HepG2 (cell line): ENCODE measurements at regions not wholly inside any gene's neighbourhood (a gene's known extent, or its start where the extent isn't known, plus 50 kb on each side); places are given as distances from the start of the nearest gene placed in this dataset.

Experiments used
- ATAC-seq: fragments of 200-7000 bp; cut with Tn5 transposase; 3 replicates; pipeline ENCODE4 v1.9.1; 2020; ENCODE audit warnings: mild to moderate bottlenecking, moderate library complexity
- BruUV-seq: library from RNA; stranded (reverse); fragments of 400-500 nt; replicated peaks from 2 replicates; lab custom pipeline; 2021; lab: Mats Ljungman, UMichigan
- CTCF ChIA-PET: fragments of 300-600 bp; formaldehyde crosslinking; extraction: SDS; loops from one replicate; lab custom pipeline; 2021; ENCODE audit warnings: low total read pairs, inconsistent platforms, low intra/inter-chr PET ratio; lab: Yijun Ruan, JAX
- POLR2A ChIA-PET: fragments of 350-600 bp; sonication (Branson Sonifier 250); formaldehyde crosslinking; loops from one replicate; lab custom pipeline; 2020; ENCODE audit warnings: antibody characterized with exemption, inconsistent platforms; lab: Yijun Ruan, JAX
- DNase-seq: peaks from one replicate; pipeline ENCODE4 v3.0.0-alpha.2; 2015; ENCODE audit warnings: low spot score
- FAIRE-seq: peaks from 3 replicates; lab custom pipeline; 2011; peaks lifted over from hg19 to GRCh38; lab: Jason Lieb, UNC
- H2AFZ ChIP-seq: one replicate; pipeline ENCODE4 v1.6.1; 2011; ENCODE audit warnings: low read length, inconsistent platforms
- H3K27ac ChIP-seq: fragments of 300-600 bp; 3 replicates; pipeline ENCODE4 v1.8.0; 2011; ENCODE audit warnings: mixed run types, mild to moderate bottlenecking, mixed read lengths, low read length, inconsistent platforms; ENCODE audit not compliant: insufficient read depth; ENCODE audit errors: extremely low read length
- H3K27me3 ChIP-seq, 2 experiments: fragments of 200-600 bp in 1 of 2; 2 replicates in 1 of 2; 3 replicates in 1 of 2; pipeline versions ENCODE4 v1.6.0 to v1.8.0; 2011; ENCODE audit warnings: low read length in 2 of 2, mild to moderate bottlenecking in 2 of 2, moderate library complexity in 2 of 2, inconsistent platforms in 1 of 2; ENCODE audit not compliant: insufficient read depth in 2 of 2, control insufficient read depth in 1 of 2
- H3K36me3 ChIP-seq, 2 experiments: fragments of 200-600 bp in 1 of 2; replicated peaks in 1 of 2; 2 replicates in 1 of 2; 3 replicates in 1 of 2; pipeline versions ENCODE4 v1.5.1 to v1.8.0; 2011; ENCODE audit warnings: low read length in 2 of 2, inconsistent platforms in 1 of 2; ENCODE audit not compliant: insufficient read depth in 2 of 2, control insufficient read depth in 1 of 2
- H3K4me1 ChIP-seq: 2 replicates; pipeline ENCODE4 v1.5.1; 2012; ENCODE audit warnings: low read length, inconsistent platforms; ENCODE audit not compliant: insufficient read depth
- H3K4me2 ChIP-seq: 2 replicates; pipeline ENCODE4 v1.6.0; 2011; ENCODE audit warnings: low read depth, low read length, inconsistent platforms
- H3K4me3 ChIP-seq, 3 experiments: fragments of 200-600 bp in 1 of 3; sonication (generic), shearing (Covaris generic) in 1 of 3; replicated peaks in 1 of 3; 2 replicates each; pipeline ENCODE4 v1.5.1; 2011 to 2016; ENCODE audit warnings: low read length in 3 of 3, inconsistent platforms in 2 of 3, low read depth in 2 of 3, mild to moderate bottlenecking in 2 of 3, control low read depth in 1 of 3, mixed read lengths in 1 of 3; ENCODE audit not compliant: insufficient read depth in 1 of 3
- H3K79me2 ChIP-seq: one replicate; pipeline ENCODE4 v1.6.1; 2011; ENCODE audit warnings: low read length, inconsistent platforms; ENCODE audit not compliant: insufficient read depth
- H3K9ac ChIP-seq: 2 replicates; pipeline ENCODE4 v1.6.0; 2011; ENCODE audit warnings: mild to moderate bottlenecking, low read depth, low read length, inconsistent platforms; ENCODE audit not compliant: insufficient read depth
- H3K9me3 ChIP-seq: 2 replicates; pipeline ENCODE4 v1.5.1; 2012; ENCODE audit warnings: mild to moderate bottlenecking, low read length
- H4K20me1 ChIP-seq: 2 replicates; pipeline ENCODE4 v1.6.0; 2011; ENCODE audit warnings: inconsistent platforms, mild to moderate bottlenecking, low read length, moderate library complexity; ENCODE audit not compliant: insufficient read depth
- AKAP8 ChIP-seq: sonication (generic); formaldehyde crosslinking; IDR thresholded peaks from 2 replicates; pipeline ENCODE4 v1.5.1; 2020; ENCODE audit warnings: mild to moderate bottlenecking, missing genetic modification reagents
- ARID4A ChIP-seq: sonication (generic); formaldehyde crosslinking; IDR thresholded peaks from 2 replicates; pipeline ENCODE4 v1.5.0; 2020; ENCODE audit warnings: mild to moderate bottlenecking, missing genetic modification reagents, borderline replicate concordance
- ATF6 ChIP-seq: sonication (generic); formaldehyde crosslinking; conservative IDR thresholded peaks from 2 replicates; pipeline ENCODE4 v1.4.0; 2020; ENCODE audit warnings: missing genetic modification reagents
- ELF4 ChIP-seq: sonication (generic); formaldehyde crosslinking; IDR thresholded peaks from 2 replicates; pipeline ENCODE4 v1.5.0; 2020; ENCODE audit warnings: missing genetic modification reagents, mild to moderate bottlenecking, moderate library complexity, borderline replicate concordance
- PHF20 ChIP-seq: sonication (generic); formaldehyde crosslinking; IDR thresholded peaks from 2 replicates; pipeline ENCODE4 v1.5.0; 2020; ENCODE audit warnings: mild to moderate bottlenecking, missing genetic modification reagents
- PHF8 ChIP-seq: sonication (generic); formaldehyde crosslinking; IDR thresholded peaks from 2 replicates; pipeline ENCODE4 v1.5.0; 2020; ENCODE audit warnings: missing genetic modification reagents
- REL ChIP-seq: sonication (generic); formaldehyde crosslinking; conservative IDR thresholded peaks from 2 replicates; pipeline ENCODE4 v1.8.0; 2022; ENCODE audit warnings: mild to moderate bottlenecking, missing genetic modification reagents, moderate library complexity
- RFXANK ChIP-seq: IDR thresholded peaks from 2 replicates; pipeline ENCODE4 v1.6.1; 2016
- SALL2 ChIP-seq: sonication (generic); formaldehyde crosslinking; IDR thresholded peaks from 2 replicates; pipeline ENCODE4 v1.8.1; 2023; ENCODE audit warnings: mild to moderate bottlenecking, missing genetic modification reagents, inconsistent platforms
- ZKSCAN1 ChIP-seq: fragments of 150-350 bp; IDR thresholded peaks from 2 replicates; pipeline ENCODE4 v1.6.1; 2014; ENCODE audit warnings: low read length
- ZNF777 ChIP-seq: sonication (generic); formaldehyde crosslinking; IDR thresholded peaks from 2 replicates; pipeline ENCODE4 v1.4.0; 2020; ENCODE audit warnings: missing genetic modification reagents
- ZSCAN21 ChIP-seq: sonication (generic); formaldehyde crosslinking; IDR thresholded peaks from 2 replicates; pipeline ENCODE4 v1.8.0; 2022; ENCODE audit warnings: mild to moderate bottlenecking, missing genetic modification reagents, moderate library complexity, borderline replicate concordance
- WGBS: methylation state at CpG from one replicate; pipeline ENCODE4 v1.1.6; 2017; ENCODE audit warnings: low lambda C conversion rate; 5-methylcytosine and 5-hydroxymethylcytosine counted together
- in situ Hi-C: cut with HindIII; loops from 2 replicates; pipeline ENCODE4 v1.10.0; 2017; ENCODE audit warnings: low pct_unique_long_range_greater_than_20kb; ENCODE audit not compliant: extremely low pct_ligation_motif_present
- intact Hi-C: fragments of 100-400 bp; cut with micrococcal nuclease; formaldehyde crosslinking; loops from one replicate; pipeline ENCODE4 v1.10.0; 2022; ENCODE audit not compliant: unreplicated experiment
- TF ChIP-seq, protein P1 (sequence below): sonication (generic); formaldehyde crosslinking; IDR thresholded peaks from 2 replicates; pipeline ENCODE4 v1.9.0; 2021; ENCODE audit warnings: missing genetic modification reagents, borderline replicate concordance
- TF ChIP-seq, protein P2 (sequence below): sonication (generic); formaldehyde crosslinking; conservative IDR thresholded peaks from 2 replicates; pipeline ENCODE4 v1.8.0; 2022; ENCODE audit warnings: missing genetic modification reagents

GRCh38 chr3:103077910-103078309, 643.1 kb downstream of the ZPLD1 start (continued):
- TF ChIP-seq PHF20 (CRISPR knock-in tag): no peak
- TF ChIP-seq ZSCAN21 (CRISPR knock-in tag): no peak
- TF ChIP-seq SALL2: no peak
- no peak for TF ChIP-seq ZKSCAN1
- TF ChIP-seq REL: no peak
- no peak for TF ChIP-seq ATF6 (CRISPR knock-in tag)
- TF ChIP-seq PHF8: no peak

GRCh38 chr3:103082501-103082900, 647.7 kb downstream of the ZPLD1 start:
- Histone ChIP-seq H3K4me3 (no peak overlapping the region), H3K79me2 (no peaks in the 10 kb centered on the region), H2AFZ (no peak overlapping the region), H3K27ac (no peak overlapping the region), H3K4me1 (no peaks in the 10 kb centered on the region; the same call in 1 of the 2 replicates), H3K9me3 (peaks cover 15% of the 10 kb centered on the region; the same call in 1 of the 2 replicates), H3K27me3 (no peaks in the 10 kb centered on the region), H3K36me3 (no peaks in the 10 kb centered on the region), H4K20me1 (no peaks in the 10 kb centered on the region), H3K4me2 (no peak overlapping the region), H3K9ac (no peak overlapping the region)
- intact Hi-C loops (no loop called here), in situ Hi-C loops (no loop called here)
- BruUV-seq: no TSS peak
- POLR2A ChIA-PET: no interaction called here
- CTCF ChIA-PET: no interaction called here
- ATAC-seq: no peak
- WGBS: 0% methylated on average over 1 of the region's 1 CpG
- no peak for FAIRE-seq
- DNase-seq: no peak
- TF ChIP-seq AKAP8 (CRISPR knock-in tag): no peak
- TF ChIP-seq, protein P1, sequence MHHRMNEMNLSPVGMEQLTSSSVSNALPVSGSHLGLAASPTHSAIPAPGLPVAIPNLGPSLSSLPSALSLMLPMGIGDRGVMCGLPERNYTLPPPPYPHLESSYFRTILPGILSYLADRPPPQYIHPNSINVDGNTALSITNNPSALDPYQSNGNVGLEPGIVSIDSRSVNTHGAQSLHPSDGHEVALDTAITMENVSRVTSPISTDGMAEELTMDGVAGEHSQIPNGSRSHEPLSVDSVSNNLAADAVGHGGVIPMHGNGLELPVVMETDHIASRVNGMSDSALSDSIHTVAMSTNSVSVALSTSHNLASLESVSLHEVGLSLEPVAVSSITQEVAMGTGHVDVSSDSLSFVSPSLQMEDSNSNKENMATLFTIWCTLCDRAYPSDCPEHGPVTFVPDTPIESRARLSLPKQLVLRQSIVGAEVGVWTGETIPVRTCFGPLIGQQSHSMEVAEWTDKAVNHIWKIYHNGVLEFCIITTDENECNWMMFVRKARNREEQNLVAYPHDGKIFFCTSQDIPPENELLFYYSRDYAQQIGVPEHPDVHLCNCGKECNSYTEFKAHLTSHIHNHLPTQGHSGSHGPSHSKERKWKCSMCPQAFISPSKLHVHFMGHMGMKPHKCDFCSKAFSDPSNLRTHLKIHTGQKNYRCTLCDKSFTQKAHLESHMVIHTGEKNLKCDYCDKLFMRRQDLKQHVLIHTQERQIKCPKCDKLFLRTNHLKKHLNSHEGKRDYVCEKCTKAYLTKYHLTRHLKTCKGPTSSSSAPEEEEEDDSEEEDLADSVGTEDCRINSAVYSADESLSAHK: no peak
- no peak for TF ChIP-seq ELF4
- TF ChIP-seq ZNF777 (CRISPR knock-in tag): no peak
- no peak for TF ChIP-seq ARID4A (CRISPR knock-in tag)
- TF ChIP-seq, protein P2, sequence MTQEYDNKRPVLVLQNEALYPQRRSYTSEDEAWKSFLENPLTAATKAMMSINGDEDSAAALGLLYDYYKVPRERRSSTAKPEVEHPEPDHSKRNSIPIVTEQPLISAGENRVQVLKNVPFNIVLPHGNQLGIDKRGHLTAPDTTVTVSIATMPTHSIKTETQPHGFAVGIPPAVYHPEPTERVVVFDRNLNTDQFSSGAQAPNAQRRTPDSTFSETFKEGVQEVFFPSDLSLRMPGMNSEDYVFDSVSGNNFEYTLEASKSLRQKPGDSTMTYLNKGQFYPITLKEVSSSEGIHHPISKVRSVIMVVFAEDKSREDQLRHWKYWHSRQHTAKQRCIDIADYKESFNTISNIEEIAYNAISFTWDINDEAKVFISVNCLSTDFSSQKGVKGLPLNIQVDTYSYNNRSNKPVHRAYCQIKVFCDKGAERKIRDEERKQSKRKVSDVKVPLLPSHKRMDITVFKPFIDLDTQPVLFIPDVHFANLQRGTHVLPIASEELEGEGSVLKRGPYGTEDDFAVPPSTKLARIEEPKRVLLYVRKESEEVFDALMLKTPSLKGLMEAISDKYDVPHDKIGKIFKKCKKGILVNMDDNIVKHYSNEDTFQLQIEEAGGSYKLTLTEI (CRISPR knock-in tag): no peak
- no peak for TF ChIP-seq RFXANK (CRISPR knock-in tag)
